Endothelial cell of umbilical vein (primary cell): ENCODE measurements at regions not wholly inside any gene's neighbourhood (a gene's known extent, or its start where the extent isn't known, plus 50 kb on each side); places are given as distances from the start of the nearest gene placed in this dataset.
"Not testable (repeated sequence)": the region's sequence is repeated elsewhere in the genome, so short reads cannot be mapped to it uniquely, and the experiment has no call there.

Experiments
- EZH2 ChIP-seq: IDR thresholded peaks from 2 replicates; pipeline ENCODE4 v1.6.1; 2012; ENCODE audit warnings: borderline replicate concordance, low read depth, mild to moderate bottlenecking, moderate library complexity, low read length, inconsistent platforms; ENCODE audit not compliant: severe bottlenecking
- FOS ChIP-seq: IDR thresholded peaks from 2 replicates; pipeline ENCODE4 v1.6.1; 2011; ENCODE audit warnings: mild to moderate bottlenecking, low read length, moderate library complexity, borderline replicate concordance; ENCODE audit not compliant: insufficient read depth
- GATA2 ChIP-seq: IDR thresholded peaks from 2 replicates; pipeline ENCODE4 v1.7.0; 2011; ENCODE audit warnings: low read depth, mild to moderate bottlenecking, moderate library complexity, mixed read lengths, low read length; ENCODE audit not compliant: insufficient read length, insufficient read depth
- JUN ChIP-seq: IDR thresholded peaks from 2 replicates; pipeline ENCODE4 v1.6.1; 2011; ENCODE audit warnings: borderline replicate concordance, low read depth; ENCODE audit not compliant: insufficient read length, insufficient read depth
- MYC ChIP-seq: IDR thresholded peaks from one replicate; pipeline ENCODE4 v1.6.1; 2011; ENCODE audit warnings: mild to moderate bottlenecking, low read depth, low read length
- POLR2A ChIP-seq: IDR thresholded peaks from 2 replicates; pipeline ENCODE4 v1.6.1; 2012; ENCODE audit warnings: low read depth, mild to moderate bottlenecking, control low read depth, low read length
- POLR2AphosphoS5 ChIP-seq: IDR thresholded peaks from 2 replicates; pipeline ENCODE4 v1.6.1; 2012; ENCODE audit warnings: low read depth, mild to moderate bottlenecking, control low read depth, low read length, moderate library complexity; ENCODE audit not compliant: insufficient read depth
- TF ChIP-seq, protein P1 (sequence below): IDR thresholded peaks from 2 replicates; pipeline ENCODE4 v1.6.1; 2011; ENCODE audit not compliant: insufficient read depth, insufficient read length
- TF ChIP-seq, protein P2 (sequence below), 2 donors: IDR thresholded peaks; 1 replicate in 1 of 2; 2 replicates in 1 of 2; pipeline ENCODE4 v1.5.1; 2011; ENCODE audit warnings: low read length in 2 of 2, mild to moderate bottlenecking in 2 of 2, moderate library complexity in 2 of 2, control low read depth in 1 of 2, inconsistent platforms in 1 of 2, low read depth in 1 of 2; ENCODE audit not compliant: insufficient read depth in 1 of 2; ENCODE audit errors: extremely low read depth in 1 of 2

DNA sequence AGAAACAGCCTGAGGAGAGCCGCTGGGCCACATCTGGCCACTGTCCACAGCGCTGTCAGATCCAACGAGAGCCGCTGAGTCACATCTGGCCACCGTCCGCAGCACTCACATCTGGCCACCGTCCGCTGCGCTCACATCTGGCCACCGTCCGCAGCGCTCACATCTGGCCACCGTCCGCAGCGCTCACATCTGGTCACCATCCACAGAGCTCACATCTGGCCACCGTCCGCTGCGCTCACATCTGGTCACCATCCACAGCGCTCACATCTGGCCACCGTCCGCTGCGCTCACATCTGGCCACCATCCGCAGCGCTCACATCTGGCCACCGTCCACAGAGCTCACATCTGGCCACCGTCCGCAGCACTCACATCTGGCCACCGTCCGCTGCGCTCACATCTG, 549.3 kb upstream of the B3GAT1 start:
- TF ChIP-seq, protein P1, sequence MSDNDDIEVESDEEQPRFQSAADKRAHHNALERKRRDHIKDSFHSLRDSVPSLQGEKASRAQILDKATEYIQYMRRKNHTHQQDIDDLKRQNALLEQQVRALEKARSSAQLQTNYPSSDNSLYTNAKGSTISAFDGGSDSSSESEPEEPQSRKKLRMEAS: not testable (repeated sequence)
- TF ChIP-seq, protein P2, sequence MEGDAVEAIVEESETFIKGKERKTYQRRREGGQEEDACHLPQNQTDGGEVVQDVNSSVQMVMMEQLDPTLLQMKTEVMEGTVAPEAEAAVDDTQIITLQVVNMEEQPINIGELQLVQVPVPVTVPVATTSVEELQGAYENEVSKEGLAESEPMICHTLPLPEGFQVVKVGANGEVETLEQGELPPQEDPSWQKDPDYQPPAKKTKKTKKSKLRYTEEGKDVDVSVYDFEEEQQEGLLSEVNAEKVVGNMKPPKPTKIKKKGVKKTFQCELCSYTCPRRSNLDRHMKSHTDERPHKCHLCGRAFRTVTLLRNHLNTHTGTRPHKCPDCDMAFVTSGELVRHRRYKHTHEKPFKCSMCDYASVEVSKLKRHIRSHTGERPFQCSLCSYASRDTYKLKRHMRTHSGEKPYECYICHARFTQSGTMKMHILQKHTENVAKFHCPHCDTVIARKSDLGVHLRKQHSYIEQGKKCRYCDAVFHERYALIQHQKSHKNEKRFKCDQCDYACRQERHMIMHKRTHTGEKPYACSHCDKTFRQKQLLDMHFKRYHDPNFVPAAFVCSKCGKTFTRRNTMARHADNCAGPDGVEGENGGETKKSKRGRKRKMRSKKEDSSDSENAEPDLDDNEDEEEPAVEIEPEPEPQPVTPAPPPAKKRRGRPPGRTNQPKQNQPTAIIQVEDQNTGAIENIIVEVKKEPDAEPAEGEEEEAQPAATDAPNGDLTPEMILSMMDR (IDR thresholded peaks at IDR 0.05; ENCODE audit: extremely low read depth in 1 of 2, insufficient read depth in 1 of 2, low read depth in 1 of 2, low read length in 2 of 2): not testable (repeated sequence)
- not testable (repeated sequence) for TF ChIP-seq GATA2, POLR2AphosphoS5, EZH2, POLR2A, MYC, JUN, FOS
